ENCODE measurements at regions not wholly inside any gene's neighbourhood (a gene's known extent, or its start where the extent isn't known, plus 50 kb on each side); places are given as distances from the start of the nearest gene placed in this dataset.

DNA sequence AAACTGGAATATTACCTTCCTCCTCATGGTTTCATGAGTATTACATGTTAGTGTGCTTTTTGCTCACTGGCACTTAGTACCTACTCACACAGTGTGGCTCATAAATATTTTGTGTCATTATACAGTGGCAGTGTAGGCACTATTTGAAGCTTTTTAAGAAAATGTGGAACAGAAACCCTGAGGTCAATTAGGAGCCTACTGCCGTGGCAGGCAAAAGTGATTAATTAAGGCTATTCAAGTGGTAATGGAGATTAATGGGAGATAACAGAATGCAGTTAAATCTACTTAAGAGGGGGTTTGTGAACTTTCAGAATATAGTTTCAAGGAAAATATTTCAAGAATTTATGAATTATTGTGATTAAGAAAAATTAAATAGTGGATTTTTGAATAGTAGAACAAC lies 277.6 kb downstream of the HGF start (continued):
- TF ChIP-seq, protein P1, sequence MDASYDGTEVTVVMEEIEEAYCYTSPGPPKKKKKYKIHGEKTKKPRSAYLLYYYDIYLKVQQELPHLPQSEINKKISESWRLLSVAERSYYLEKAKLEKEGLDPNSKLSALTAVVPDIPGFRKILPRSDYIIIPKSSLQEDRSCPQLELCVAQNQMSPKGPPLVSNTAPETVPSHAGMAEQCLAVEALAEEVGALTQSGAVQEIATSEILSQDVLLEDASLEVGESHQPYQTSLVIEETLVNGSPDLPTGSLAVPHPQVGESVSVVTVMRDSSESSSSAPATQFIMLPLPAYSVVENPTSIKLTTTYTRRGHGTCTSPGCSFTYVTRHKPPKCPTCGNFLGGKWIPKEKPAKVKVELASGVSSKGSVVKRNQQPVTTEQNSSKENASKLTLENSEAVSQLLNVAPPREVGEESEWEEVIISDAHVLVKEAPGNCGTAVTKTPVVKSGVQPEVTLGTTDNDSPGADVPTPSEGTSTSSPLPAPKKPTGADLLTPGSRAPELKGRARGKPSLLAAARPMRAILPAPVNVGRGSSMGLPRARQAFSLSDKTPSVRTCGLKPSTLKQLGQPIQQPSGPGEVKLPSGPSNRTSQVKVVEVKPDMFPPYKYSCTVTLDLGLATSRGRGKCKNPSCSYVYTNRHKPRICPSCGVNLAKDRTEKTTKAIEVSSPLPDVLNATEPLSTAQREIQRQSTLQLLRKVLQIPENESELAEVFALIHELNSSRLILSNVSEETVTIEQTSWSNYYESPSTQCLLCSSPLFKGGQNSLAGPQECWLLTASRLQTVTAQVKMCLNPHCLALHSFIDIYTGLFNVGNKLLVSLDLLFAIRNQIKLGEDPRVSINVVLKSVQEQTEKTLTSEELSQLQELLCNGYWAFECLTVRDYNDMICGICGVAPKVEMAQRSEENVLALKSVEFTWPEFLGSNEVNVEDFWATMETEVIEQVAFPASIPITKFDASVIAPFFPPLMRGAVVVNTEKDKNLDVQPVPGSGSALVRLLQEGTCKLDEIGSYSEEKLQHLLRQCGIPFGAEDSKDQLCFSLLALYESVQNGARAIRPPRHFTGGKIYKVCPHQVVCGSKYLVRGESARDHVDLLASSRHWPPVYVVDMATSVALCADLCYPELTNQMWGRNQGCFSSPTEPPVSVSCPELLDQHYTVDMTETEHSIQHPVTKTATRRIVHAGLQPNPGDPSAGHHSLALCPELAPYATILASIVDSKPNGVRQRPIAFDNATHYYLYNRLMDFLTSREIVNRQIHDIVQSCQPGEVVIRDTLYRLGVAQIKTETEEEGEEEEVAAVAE (CRISPR knock-in tag; IDR thresholded peaks at IDR 0.05; ENCODE audit: borderline replicate concordance), result no peak

DNA sequence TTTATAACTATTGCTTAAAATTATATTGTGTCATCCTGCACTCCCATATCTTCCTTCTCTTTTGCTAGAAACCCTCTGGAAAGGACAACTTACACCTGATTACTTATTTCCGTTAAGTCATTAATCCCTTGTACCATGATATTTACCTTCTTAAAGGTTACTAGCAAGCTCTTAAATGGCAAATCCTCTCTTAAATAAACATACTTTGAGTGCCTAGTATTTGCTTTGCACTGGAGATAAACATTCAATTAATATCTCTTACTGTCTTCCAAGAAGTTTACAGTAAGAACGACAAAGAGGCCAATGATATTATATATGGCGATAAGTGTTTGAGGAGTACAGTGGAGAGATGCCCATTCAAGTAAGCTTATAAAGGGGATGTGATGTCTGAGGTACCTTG lies 278.3 kb downstream of the HGF start:
- no peak overlapping the region for H3K4me3 ChIP-seq (replicated peaks in 1 of 3; ENCODE audit: insufficient read depth in 1 of 3, low read depth in 2 of 3, low read length in 3 of 3)
- DNase-seq (ENCODE audit: low spot score), result no peak
- POLR2A ChIA-PET, result no interaction called here

More for the DNA sequence above, 278.3 kb downstream of the HGF start:
- WGBS (ENCODE audit: low lambda C conversion rate), result 32% methylated on average over 3 of the region's 3 CpGs
- no peak for FAIRE-seq
- Histone ChIP-seq H3K27me3 (ENCODE audit: control insufficient read depth in 1 of 2, insufficient read depth in 2 of 2, low read length in 2 of 2) (no peaks in the 10 kb centered on the region), H3K27ac (ENCODE audit: extremely low read length, insufficient read depth, low read length) (no peak overlapping the region), H3K4me2 (ENCODE audit: low read depth, low read length) (no peak overlapping the region), H3K36me3 (replicated peaks in 1 of 2; ENCODE audit: control insufficient read depth in 1 of 2, insufficient read depth in 2 of 2, low read length in 2 of 2) (no peaks in the 10 kb centered on the region), H3K79me2 (ENCODE audit: insufficient read depth, low read length) (no peaks in the 10 kb centered on the region), H3K9ac (ENCODE audit: insufficient read depth, low read depth, low read length) (no peak overlapping the region), H3K4me1 (ENCODE audit: insufficient read depth, low read length) (no peaks in the 10 kb centered on the region), H3K9me3 (ENCODE audit: low read length) (no peaks in the 10 kb centered on the region), H2AFZ (ENCODE audit: low read length) (no peak overlapping the region), H4K20me1 (ENCODE audit: insufficient read depth, low read length) (no peaks in the 10 kb centered on the region)
- CTCF ChIA-PET (ENCODE audit: low intra/inter-chr PET ratio, low total read pairs), result no interaction called here
- intact Hi-C loops (cut with micrococcal nuclease; ENCODE audit: unreplicated experiment), result loop anchor here (10.0 kb wide), 1 partner anchor 993 kb away; no protein-coding TSS in a partner anchor
- no TSS peak for BruUV-seq (replicated peaks)
- ATAC-seq, result no peak
- TF ChIP-seq TMF1 (CRISPR knock-in tag; IDR thresholded peaks at IDR 0.05; ENCODE audit: low read depth), result no peak
- TF ChIP-seq, protein P2, sequence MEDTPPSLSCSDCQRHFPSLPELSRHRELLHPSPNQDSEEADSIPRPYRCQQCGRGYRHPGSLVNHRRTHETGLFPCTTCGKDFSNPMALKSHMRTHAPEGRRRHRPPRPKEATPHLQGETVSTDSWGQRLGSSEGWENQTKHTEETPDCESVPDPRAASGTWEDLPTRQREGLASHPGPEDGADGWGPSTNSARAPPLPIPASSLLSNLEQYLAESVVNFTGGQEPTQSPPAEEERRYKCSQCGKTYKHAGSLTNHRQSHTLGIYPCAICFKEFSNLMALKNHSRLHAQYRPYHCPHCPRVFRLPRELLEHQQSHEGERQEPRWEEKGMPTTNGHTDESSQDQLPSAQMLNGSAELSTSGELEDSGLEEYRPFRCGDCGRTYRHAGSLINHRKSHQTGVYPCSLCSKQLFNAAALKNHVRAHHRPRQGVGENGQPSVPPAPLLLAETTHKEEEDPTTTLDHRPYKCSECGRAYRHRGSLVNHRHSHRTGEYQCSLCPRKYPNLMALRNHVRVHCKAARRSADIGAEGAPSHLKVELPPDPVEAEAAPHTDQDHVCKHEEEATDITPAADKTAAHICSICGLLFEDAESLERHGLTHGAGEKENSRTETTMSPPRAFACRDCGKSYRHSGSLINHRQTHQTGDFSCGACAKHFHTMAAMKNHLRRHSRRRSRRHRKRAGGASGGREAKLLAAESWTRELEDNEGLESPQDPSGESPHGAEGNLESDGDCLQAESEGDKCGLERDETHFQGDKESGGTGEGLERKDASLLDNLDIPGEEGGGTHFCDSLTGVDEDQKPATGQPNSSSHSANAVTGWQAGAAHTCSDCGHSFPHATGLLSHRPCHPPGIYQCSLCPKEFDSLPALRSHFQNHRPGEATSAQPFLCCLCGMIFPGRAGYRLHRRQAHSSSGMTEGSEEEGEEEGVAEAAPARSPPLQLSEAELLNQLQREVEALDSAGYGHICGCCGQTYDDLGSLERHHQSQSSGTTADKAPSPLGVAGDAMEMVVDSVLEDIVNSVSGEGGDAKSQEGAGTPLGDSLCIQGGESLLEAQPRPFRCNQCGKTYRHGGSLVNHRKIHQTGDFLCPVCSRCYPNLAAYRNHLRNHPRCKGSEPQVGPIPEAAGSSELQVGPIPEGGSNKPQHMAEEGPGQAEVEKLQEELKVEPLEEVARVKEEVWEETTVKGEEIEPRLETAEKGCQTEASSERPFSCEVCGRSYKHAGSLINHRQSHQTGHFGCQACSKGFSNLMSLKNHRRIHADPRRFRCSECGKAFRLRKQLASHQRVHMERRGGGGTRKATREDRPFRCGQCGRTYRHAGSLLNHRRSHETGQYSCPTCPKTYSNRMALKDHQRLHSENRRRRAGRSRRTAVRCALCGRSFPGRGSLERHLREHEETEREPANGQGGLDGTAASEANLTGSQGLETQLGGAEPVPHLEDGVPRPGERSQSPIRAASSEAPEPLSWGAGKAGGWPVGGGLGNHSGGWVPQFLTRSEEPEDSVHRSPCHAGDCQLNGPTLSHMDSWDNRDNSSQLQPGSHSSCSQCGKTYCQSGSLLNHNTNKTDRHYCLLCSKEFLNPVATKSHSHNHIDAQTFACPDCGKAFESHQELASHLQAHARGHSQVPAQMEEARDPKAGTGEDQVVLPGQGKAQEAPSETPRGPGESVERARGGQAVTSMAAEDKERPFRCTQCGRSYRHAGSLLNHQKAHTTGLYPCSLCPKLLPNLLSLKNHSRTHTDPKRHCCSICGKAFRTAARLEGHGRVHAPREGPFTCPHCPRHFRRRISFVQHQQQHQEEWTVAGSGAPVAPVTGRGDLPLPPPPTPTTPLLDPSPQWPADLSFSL (CRISPR knock-in tag; IDR thresholded peaks at IDR 0.05), result no peak
- no peak for TF ChIP-seq SYNCRIP (IDR thresholded peaks at IDR 0.05; ENCODE audit: insufficient read depth, low read depth, low read length)
- TF ChIP-seq, protein P3, sequence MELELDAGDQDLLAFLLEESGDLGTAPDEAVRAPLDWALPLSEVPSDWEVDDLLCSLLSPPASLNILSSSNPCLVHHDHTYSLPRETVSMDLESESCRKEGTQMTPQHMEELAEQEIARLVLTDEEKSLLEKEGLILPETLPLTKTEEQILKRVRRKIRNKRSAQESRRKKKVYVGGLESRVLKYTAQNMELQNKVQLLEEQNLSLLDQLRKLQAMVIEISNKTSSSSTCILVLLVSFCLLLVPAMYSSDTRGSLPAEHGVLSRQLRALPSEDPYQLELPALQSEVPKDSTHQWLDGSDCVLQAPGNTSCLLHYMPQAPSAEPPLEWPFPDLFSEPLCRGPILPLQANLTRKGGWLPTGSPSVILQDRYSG (CRISPR knock-in tag; IDR thresholded peaks at IDR 0.05), result no peak
- TF ChIP-seq, protein P4, sequence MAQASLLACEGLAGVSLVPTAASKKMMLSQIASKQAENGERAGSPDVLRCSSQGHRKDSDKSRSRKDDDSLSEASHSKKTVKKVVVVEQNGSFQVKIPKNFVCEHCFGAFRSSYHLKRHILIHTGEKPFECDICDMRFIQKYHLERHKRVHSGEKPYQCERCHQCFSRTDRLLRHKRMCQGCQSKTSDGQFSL (CRISPR knock-in tag; IDR thresholded peaks at IDR 0.05), result no peak
- no peak for TF ChIP-seq ZNF44 (CRISPR knock-in tag; IDR thresholded peaks at IDR 0.05)
- TF ChIP-seq SRSF9 (IDR thresholded peaks at IDR 0.05; ENCODE audit: borderline replicate concordance, insufficient read depth, low read depth, low read length, poor library complexity, severe bottlenecking), result no peak
- TF ChIP-seq SUZ12 (IDR thresholded peaks at IDR 0.05; ENCODE audit: low read depth, low read length), result no peak
- in situ Hi-C loops (cut with HindIII; ENCODE audit: extremely low pct_ligation_motif_present, low pct_unique_long_range_greater_than_20kb), result loop anchor here (25.0 kb wide), 2 partner anchors 1071 to 1246 kb away; no protein-coding TSS in a partner anchor

Data from HepG2 (cell line).